Stomach (tissue), 8 donors: ENCODE measurements at regions not wholly inside any gene's neighbourhood (a gene's known extent, or its start where the extent isn't known, plus 50 kb on each side); places are given as distances from the start of the nearest gene placed in this dataset.

Experiments used
- DNase-seq, 2 donors: peaks; one replicate each; pipeline versions ENCODE4 v3.0.0 to v3.0.0-alpha.2; 2013 to 2019
- H3K27ac ChIP-seq, 5 donors: fragments of 200-600 bp in 4 of 5; sonication (generic) in 4 of 5; one replicate each; pipeline ENCODE4 v1.5.1; 2013 to 2019; ENCODE audit warnings: mild to moderate bottlenecking in 1 of 5, moderate library complexity in 1 of 5
- H3K27me3 ChIP-seq, 3 donors: fragments of 200-600 bp; sonication (generic); one replicate each; pipeline ENCODE4 v1.5.1; 2017 to 2019; ENCODE audit warnings: mixed run types in 1 of 3
- H3K36me3 ChIP-seq, 4 donors: fragments of 200-600 bp; sonication (generic); 1 replicate in 3 of 4; 2 replicates in 1 of 4; pipeline ENCODE4 v1.5.1; 2016 to 2019
- H3K4me1 ChIP-seq, 4 donors: fragments of 200-600 bp; sonication (generic); one replicate each; pipeline ENCODE4 v1.5.1; 2016 to 2019
- H3K4me3 ChIP-seq, 4 donors: fragments of 200-600 bp; sonication (generic) in 3 of 4; one replicate each; pipeline ENCODE4 v1.5.1; 2016 to 2019; ENCODE audit warnings: mild to moderate bottlenecking in 1 of 4
- H3K9me3 ChIP-seq, 4 donors: fragments of 200-600 bp; sonication (generic); one replicate each; pipeline ENCODE4 v1.5.1; 2016 to 2019
- EP300 ChIP-seq: sonication (generic); formaldehyde crosslinking; IDR thresholded peaks from one replicate; pipeline ENCODE4 v1.6.1; 2017; ENCODE audit warnings: antibody characterized with exemption
- POLR2A ChIP-seq, 4 donors: fragments of 450-650 bp; IDR thresholded peaks; one replicate each; pipeline ENCODE4 v1.6.1; 2016; ENCODE audit warnings: antibody characterized with exemption in 4 of 4, control low read depth in 2 of 4, mild to moderate bottlenecking in 1 of 4, moderate library complexity in 1 of 4
- POLR2AphosphoS5 ChIP-seq, 3 donors: sonication (generic); formaldehyde crosslinking; IDR thresholded peaks; one replicate each; pipeline ENCODE4 v1.6.1; 2016; ENCODE audit warnings: antibody characterized with exemption in 3 of 3
- WGBS, 5 donors: extraction: QIAGEN DNeasy Blood & Tissue Kit in 3 of 5; methylation state at CpG; one replicate each; pipeline versions ENCODE4 v1.1.5 to v1.1.7; 2013 to 2018; 5-methylcytosine and 5-hydroxymethylcytosine counted together
- intact Hi-C: fragments of 100-400 bp; cut with DNase I; formaldehyde crosslinking; loops from one replicate; pipeline ENCODE4 v1.15.1; 2023; ENCODE audit warnings: low total_unique reads
- TF ChIP-seq, protein P1 (sequence below), 7 experiments: fragments of 450-650 bp in 4 of 7; fragments of 200-600 bp in 3 of 7; sonication (generic) in 3 of 7; IDR thresholded peaks; one replicate each; pipeline ENCODE4 v1.5.1; 2016 to 2019; ENCODE audit warnings: antibody characterized with exemption in 7 of 7, control low read depth in 2 of 7, mild to moderate bottlenecking in 1 of 7
- donor health status: healthy with polysubstance abuse.
- donor health status: Bipolar disorder and iron deficiency.
- donor health status: healthy.

DNA sequence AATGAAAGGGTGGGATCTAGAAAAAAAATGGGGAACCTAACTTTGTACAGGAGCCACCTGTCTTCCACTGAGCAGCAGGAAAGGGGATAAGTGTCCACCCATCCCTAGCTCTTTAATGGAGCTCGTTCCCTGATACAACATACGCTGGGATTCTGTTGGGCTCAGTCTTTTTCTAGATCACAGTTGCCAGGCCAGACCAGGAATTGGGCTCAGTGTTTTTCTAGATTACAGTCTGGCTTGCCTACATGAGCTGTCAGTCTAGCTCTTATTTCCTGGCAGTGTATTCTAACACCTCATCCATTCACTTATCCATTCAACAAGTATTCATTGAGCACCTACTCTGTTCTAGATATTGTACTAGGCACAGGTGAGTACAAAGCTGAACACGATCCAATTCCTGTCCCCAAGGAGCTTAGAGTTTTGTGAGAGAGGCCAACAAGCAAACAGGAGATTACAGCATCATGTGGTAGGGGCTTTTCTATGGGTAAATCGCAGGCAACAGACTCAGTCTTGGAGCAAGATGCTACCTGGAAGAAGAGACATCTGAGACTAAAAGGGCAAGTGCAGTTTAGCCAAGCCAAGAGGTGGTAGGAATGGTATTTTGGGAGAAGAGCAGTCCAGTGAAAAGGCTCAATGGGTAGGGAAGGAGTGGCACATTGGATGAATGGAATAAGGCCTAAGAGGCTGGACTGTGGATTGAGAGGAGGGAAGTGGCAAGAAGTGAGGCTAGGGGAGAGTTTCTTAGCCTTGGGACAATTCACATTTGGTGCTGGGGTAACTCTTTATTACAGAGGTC, 138.0 kb upstream of the HS3ST2 start:
- TF ChIP-seq, protein P1, sequence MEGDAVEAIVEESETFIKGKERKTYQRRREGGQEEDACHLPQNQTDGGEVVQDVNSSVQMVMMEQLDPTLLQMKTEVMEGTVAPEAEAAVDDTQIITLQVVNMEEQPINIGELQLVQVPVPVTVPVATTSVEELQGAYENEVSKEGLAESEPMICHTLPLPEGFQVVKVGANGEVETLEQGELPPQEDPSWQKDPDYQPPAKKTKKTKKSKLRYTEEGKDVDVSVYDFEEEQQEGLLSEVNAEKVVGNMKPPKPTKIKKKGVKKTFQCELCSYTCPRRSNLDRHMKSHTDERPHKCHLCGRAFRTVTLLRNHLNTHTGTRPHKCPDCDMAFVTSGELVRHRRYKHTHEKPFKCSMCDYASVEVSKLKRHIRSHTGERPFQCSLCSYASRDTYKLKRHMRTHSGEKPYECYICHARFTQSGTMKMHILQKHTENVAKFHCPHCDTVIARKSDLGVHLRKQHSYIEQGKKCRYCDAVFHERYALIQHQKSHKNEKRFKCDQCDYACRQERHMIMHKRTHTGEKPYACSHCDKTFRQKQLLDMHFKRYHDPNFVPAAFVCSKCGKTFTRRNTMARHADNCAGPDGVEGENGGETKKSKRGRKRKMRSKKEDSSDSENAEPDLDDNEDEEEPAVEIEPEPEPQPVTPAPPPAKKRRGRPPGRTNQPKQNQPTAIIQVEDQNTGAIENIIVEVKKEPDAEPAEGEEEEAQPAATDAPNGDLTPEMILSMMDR (IDR thresholded peaks at IDR 0.05) = no peak
- TF ChIP-seq EP300 = no peak
- WGBS, 5 donors = 66 to 86% (median 83%) methylated on average over 4 of the region's 4 CpGs
- no peaks in the 10 kb centered on the region for H3K9me3 ChIP-seq
- DNase-seq = no peak
- intact Hi-C loops = loop anchor here (5.0 kb wide), 1 partner anchor 1099 kb away; no protein-coding TSS in a partner anchor
- H3K27ac ChIP-seq = no peak overlapping the region
- peaks cover 0 to 74% (median 32%) of the 10 kb centered on the region in 3 donors for H3K27me3 ChIP-seq
- H3K4me3 ChIP-seq = no peak overlapping the region
- H3K36me3 ChIP-seq = no peaks in the 10 kb centered on the region
- H3K4me1 ChIP-seq = no peaks in the 10 kb centered on the region

DNA sequence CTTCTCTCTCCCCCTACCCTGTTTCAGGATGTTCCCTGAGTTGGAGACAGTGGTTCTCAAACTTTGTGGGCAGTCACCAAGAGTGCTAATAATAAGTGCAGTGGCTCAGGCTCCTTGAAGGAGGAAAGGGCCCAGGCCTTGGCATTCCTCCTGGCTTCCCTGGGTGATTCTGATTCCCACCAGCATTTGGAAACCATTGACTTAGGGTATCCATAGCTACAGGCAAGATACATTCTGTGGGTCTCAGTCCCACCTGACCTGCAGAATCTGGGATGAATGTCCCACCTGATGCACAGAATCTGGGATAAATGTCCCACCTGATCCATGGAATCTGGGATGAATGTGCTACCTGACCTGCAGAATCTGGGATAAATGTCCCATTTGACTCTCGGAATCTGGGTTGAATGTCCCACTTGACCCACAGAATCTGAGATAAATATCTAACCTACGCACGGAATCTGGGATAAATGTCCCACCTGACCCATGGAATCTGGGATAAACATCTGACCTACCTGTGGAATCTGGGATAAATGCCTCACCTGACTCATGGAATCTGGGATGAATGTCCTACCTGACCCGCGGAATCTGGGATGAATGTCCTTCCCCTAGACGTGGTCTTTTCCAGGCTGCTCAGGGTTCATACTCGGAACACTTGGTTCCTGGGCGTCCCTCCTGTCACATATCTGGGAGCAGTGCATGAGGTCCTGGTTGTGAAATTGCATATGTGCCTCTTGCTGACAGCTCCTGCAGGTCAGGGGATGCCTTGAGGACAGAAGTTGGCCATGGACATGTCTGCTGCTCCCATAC, 136.7 kb upstream of the HS3ST2 start:
- TF ChIP-seq, protein P1 (IDR thresholded peaks at IDR 0.05) = no peak
- no peak for TF ChIP-seq POLR2A (IDR thresholded peaks at IDR 0.05)
- no peak for TF ChIP-seq POLR2AphosphoS5 (IDR thresholded peaks at IDR 0.05)
- TF ChIP-seq EP300 = no peak
- intact Hi-C loops = loop anchor here (5.0 kb wide), 1 partner anchor 1100 kb away; no protein-coding TSS in a partner anchor

DNA sequence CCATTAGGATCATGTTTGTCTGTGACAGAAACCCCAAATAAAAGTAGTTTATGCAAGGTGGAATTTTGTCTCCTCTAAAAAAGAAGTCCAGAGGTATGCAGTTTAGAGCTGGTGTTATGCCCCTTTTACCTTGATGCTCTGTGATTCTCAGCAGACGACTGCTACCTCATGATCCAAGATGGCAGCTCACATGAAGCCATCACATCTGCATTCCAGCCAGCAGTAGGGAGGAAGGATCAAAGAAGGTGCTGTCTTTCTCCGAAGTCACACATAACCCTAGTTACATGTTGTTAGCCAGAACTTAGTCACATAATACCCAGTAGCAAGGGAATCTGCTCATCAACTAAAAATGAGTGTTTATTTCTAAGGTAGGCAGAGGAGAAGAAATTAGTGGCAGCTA, 135.7 kb upstream of the HS3ST2 start:
- Histone ChIP-seq H3K27ac (no peak overlapping the region), H3K4me3 (no peak overlapping the region), H3K36me3 (no peaks in the 10 kb centered on the region), H3K27me3 (peaks cover 0 to 63% (median 23%) of the 10 kb centered on the region in 3 donors), H3K4me1 (no peaks in the 10 kb centered on the region), H3K9me3 (no peaks in the 10 kb centered on the region)
- 79 to 86% (median 83%) methylated on average over 2 of the region's 2 CpGs for WGBS, 5 donors
- intact Hi-C loops = loop anchor here (5.0 kb wide), 1 partner anchor 1101 kb away; no protein-coding TSS in a partner anchor
- no peak for DNase-seq
- TF ChIP-seq, protein P1 (IDR thresholded peaks at IDR 0.05) = no peak
- TF ChIP-seq POLR2AphosphoS5 (IDR thresholded peaks at IDR 0.05) = no peak
- no peak for TF ChIP-seq EP300
- TF ChIP-seq POLR2A (IDR thresholded peaks at IDR 0.05) = no peak

More for the DNA sequence above, 136.7 kb upstream of the HS3ST2 start:
- no peak overlapping the region for H3K27ac ChIP-seq
- no peaks in the 10 kb centered on the region for H3K36me3 ChIP-seq
- no peaks in the 10 kb centered on the region for H3K9me3 ChIP-seq
- WGBS, 5 donors = 89 to 94% (median 91%) methylated on average over 8 of the region's 8 CpGs
- H3K4me3 ChIP-seq = no peak overlapping the region
- no peak for DNase-seq
- no peaks in the 10 kb centered on the region for H3K4me1 ChIP-seq
- H3K27me3 ChIP-seq = peaks cover 0 to 72% (median 27%) of the 10 kb centered on the region in 3 donors

DNA sequence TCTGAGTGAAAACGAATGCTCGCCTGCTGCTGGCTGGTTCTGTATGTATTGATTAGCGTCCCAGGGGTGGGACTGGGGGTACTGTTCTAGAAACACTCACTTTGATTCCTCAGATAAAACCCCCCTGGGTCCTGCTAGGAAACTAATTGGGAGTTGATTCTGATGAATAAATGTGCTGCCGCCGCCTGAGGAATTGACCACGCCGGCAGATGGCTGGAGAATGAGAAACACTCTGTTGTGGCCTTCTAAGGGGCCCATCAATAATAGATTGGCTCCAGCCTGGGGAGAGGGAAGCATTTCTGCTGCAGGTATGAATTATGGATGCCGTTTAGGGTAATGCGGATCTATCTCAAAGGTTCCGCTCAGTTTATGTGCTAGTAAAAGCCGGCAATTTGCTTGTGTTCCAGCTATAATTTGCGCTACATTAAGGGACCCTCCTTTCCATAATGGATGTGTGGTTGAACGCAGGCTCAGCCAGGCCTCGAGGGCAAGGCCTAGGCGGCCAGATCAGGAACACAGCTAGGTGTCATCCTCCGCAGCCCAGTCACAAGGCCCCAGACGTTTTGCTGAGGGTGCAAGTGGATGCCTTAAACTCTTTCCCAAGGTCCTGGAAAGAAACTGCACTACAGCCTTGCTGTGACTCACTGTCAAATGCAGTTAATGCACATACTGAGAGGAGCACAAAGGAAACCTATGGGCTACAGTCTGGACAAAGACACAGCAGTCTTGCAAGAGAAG, 132.2 kb upstream of the HS3ST2 start:
- Histone ChIP-seq H3K4me1 (peaks cover 0 to 19% (median 8%) of the 10 kb centered on the region in 4 donors), H3K27ac (no peak overlapping the region), H3K4me3 (no peak overlapping the region), H3K9me3 (peaks cover 0 to 1% (median 0%) of the 10 kb centered on the region in 4 donors), H3K27me3 (peaks cover 0 to 39% (median 12%) of the 10 kb centered on the region in 3 donors), H3K36me3 (no peaks in the 10 kb centered on the region)
- TF ChIP-seq POLR2A (IDR thresholded peaks at IDR 0.05) (no peak), POLR2AphosphoS5 (IDR thresholded peaks at IDR 0.05) (no peak)
- TF ChIP-seq, protein P1 (IDR thresholded peaks at IDR 0.05) = no peak
- DNase-seq = no peak
- intact Hi-C loops = no loop called here
- 90 to 94% (median 91%) methylated on average over 17 of the region's 17 CpGs for WGBS, 5 donors
